B cell (primary cell): ENCODE measurements at regions not wholly inside any gene's neighbourhood (a gene's known extent, or its start where the extent isn't known, plus 50 kb on each side); places are given as distances from the start of the nearest gene placed in this dataset.

Source experiments
- ATAC-seq: fragments of 200-7000 bp; cut with Tn5 transposase; one replicate; pipeline ENCODE4 v1.10.0; 2021; ENCODE audit warnings: low read depth, mild to moderate bottlenecking, moderate number of reproducible peaks, moderate library complexity
- CTCF ChIA-PET: fragments of 350-600 bp; sonication (Branson Sonifier 250); formaldehyde crosslinking; loops from one replicate; lab custom pipeline; 2021; ENCODE audit warnings: antibody characterized with exemption, inconsistent platforms; lab: Charles Lee
- POLR2A ChIA-PET: fragments of 350-600 bp; sonication (Branson Sonifier 250); formaldehyde crosslinking; loops from one replicate; lab custom pipeline; 2021; ENCODE audit warnings: antibody characterized with exemption; lab: Charles Lee
- DNase-seq: peaks from one replicate; pipeline ENCODE4 v3.0.0; 2013
- H2AFZ ChIP-seq: 2 replicates; pipeline ENCODE4 v1.6.1; 2012; ENCODE audit warnings: mild to moderate bottlenecking, low read depth, low read length; ENCODE audit not compliant: insufficient read depth, poor library complexity, severe bottlenecking
- H3K27ac ChIP-seq, 2 donors: 1 replicate in 1 of 2; 2 replicates in 1 of 2; pipeline ENCODE4 v1.5.1; 2012 to 2013; ENCODE audit warnings: low read length in 2 of 2, mild to moderate bottlenecking in 2 of 2, moderate library complexity in 1 of 2
- H3K27me3 ChIP-seq, 4 experiments: fragments of 200-600 bp in 1 of 4; sonication (generic) in 1 of 4; replicated peaks in 1 of 4; 1 replicate in 2 of 4; 2 replicates in 2 of 4; pipeline versions ENCODE4 v1.6.1 to v1.7.0; 2013 to 2016; ENCODE audit warnings: low read length in 3 of 4, mild to moderate bottlenecking in 2 of 4, mixed read lengths in 1 of 4, moderate library complexity in 1 of 4; ENCODE audit not compliant: insufficient read depth in 4 of 4, control insufficient read depth in 3 of 4; ENCODE audit errors: control extremely low read depth in 1 of 4
- H3K36me3 ChIP-seq, 2 experiments: replicated peaks in 1 of 2; 1 replicate in 1 of 2; 2 replicates in 1 of 2; pipeline versions ENCODE4 v1.6.1 to v1.7.1; 2013; ENCODE audit warnings: low read length in 1 of 2; ENCODE audit not compliant: insufficient read depth in 2 of 2, control insufficient read depth in 1 of 2; ENCODE audit errors: control extremely low read depth in 1 of 2, extremely low read depth in 1 of 2
- H3K4me1 ChIP-seq, 2 donors: fragments of 200-600 bp in 1 of 2; sonication (generic) in 1 of 2; 1 replicate in 1 of 2; 2 replicates in 1 of 2; pipeline versions ENCODE4 v1.5.1 to v1.6.1; 2013 to 2017; ENCODE audit warnings: low read length in 2 of 2; ENCODE audit not compliant: control insufficient read depth in 2 of 2, insufficient read depth in 2 of 2
- H3K4me2 ChIP-seq: replicated peaks from 2 replicates; pipeline ENCODE3; 2012; ENCODE audit warnings: mild to moderate bottlenecking, low read depth, low read length; ENCODE audit not compliant: poor library complexity, severe bottlenecking
- H3K4me3 ChIP-seq, 5 experiments: fragments of 200-600 bp in 1 of 5; sonication (generic) in 1 of 5; 1 replicate in 3 of 5; 2 replicates in 2 of 5; pipeline versions ENCODE4 v1.5.1 to v1.7.0; 2011 to 2016; ENCODE audit warnings: low read length in 4 of 5, mild to moderate bottlenecking in 4 of 5, low read depth in 2 of 5, control low read depth in 1 of 5, moderate library complexity in 1 of 5; ENCODE audit not compliant: insufficient read depth in 1 of 5; ENCODE audit errors: control extremely low read depth in 1 of 5, extremely low read depth in 1 of 5
- H3K79me2 ChIP-seq: fragments of 200-600 bp; sonication (generic); one replicate; pipeline ENCODE4 v1.6.0; 2016; ENCODE audit warnings: low read length; ENCODE audit not compliant: control insufficient read depth, insufficient read depth
- H3K9ac ChIP-seq: fragments of 200-600 bp; sonication (generic); 2 replicates; pipeline ENCODE4 v1.6.1; 2017; ENCODE audit warnings: mild to moderate bottlenecking, low read length, moderate library complexity
- H3K9me3 ChIP-seq, 3 donors: one replicate each; pipeline versions ENCODE4 v1.6.1 to v1.7.1; 2013; ENCODE audit warnings: low read length in 2 of 3; ENCODE audit not compliant: control insufficient read depth in 2 of 3, insufficient read depth in 1 of 3; ENCODE audit errors: control extremely low read depth in 1 of 3
- H4K20me1 ChIP-seq: 2 replicates; pipeline ENCODE4 v1.6.0; 2012; ENCODE audit warnings: mild to moderate bottlenecking, low read length; ENCODE audit not compliant: insufficient read depth, control insufficient read depth, poor library complexity, severe bottlenecking
- H3K27ac Mint-ChIP-seq: one replicate; pipeline ENCODE4 v1.8.0; 2021; ENCODE audit warnings: mixed read lengths
- H3K27me3 Mint-ChIP-seq: one replicate; pipeline ENCODE4 v1.8.0; 2021; ENCODE audit warnings: mixed read lengths
- H3K4me1 Mint-ChIP-seq: one replicate; pipeline ENCODE4 v1.8.0; 2021; ENCODE audit warnings: mixed read lengths
- H3K4me3 Mint-ChIP-seq: one replicate; pipeline ENCODE4 v1.8.0; 2021; ENCODE audit warnings: mixed read lengths
- H3K9me3 Mint-ChIP-seq: one replicate; pipeline ENCODE4 v1.8.0; 2022; ENCODE audit warnings: mixed read lengths; ENCODE audit not compliant: insufficient read depth
- CTCF ChIP-seq: fragments of 200-600 bp; IDR thresholded peaks from one replicate; pipeline ENCODE4 v1.8.0; 2022; ENCODE audit warnings: antibody characterized with exemption, mild to moderate bottlenecking
- EZH2 ChIP-seq: IDR thresholded peaks from 2 replicates; pipeline ENCODE4 v1.6.1; 2012; ENCODE audit warnings: borderline replicate concordance, low read depth, mild to moderate bottlenecking, moderate library complexity, low read length; ENCODE audit not compliant: insufficient read depth, poor library complexity, severe bottlenecking
- WGBS: methylation state at CpG from one replicate; pipeline ENCODE4 v1.1.5; 2013; ENCODE audit warnings: missing lambda C conversion rate; ENCODE audit not compliant: insufficient coverage; 5-methylcytosine and 5-hydroxymethylcytosine counted together
- intact Hi-C: fragments of 100-400 bp; cut with micrococcal nuclease; formaldehyde crosslinking; loops from one replicate; pipeline ENCODE4 v1.10.0; 2022

DNA sequence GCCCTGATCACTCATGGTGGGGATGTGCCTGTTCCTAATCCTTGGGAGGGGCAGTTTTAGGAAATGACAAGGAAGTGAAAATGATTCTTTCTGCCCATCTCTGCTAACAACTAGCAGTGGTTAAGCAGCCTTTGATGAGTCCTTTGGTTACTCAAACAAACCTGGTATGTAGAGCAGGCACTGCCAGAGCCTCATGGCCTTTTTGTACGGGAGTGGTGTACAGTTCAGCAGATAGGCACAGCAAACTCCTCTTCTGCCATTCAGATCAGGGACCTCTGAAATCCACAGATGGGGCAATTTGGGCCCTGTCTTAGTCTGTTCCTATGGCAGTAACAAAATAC, 66.2 kb downstream of the FZD4 start:
- intact Hi-C loops = no loop called here
- no peak overlapping the region for H3K4me3 ChIP-seq
- no peaks in the 10 kb centered on the region for H3K4me1 ChIP-seq
- H3K4me1 Mint-ChIP-seq = no peaks in the 10 kb centered on the region
- no CpG with 5 or more reads among the region's 1 CpG for WGBS
- H3K9ac ChIP-seq = no peak overlapping the region
- H3K79me2 ChIP-seq = no peaks in the 10 kb centered on the region
- ChIA-PET CTCF (no interaction called here), POLR2A (no interaction called here)
- TF ChIP-seq CTCF = no peak
- TF ChIP-seq EZH2 = no peak
- H3K4me2 ChIP-seq = no peak overlapping the region
- H2AFZ ChIP-seq = no peak overlapping the region
- no peak for ATAC-seq
- peaks cover 0 to 1% (median 0%) of the 10 kb centered on the region in 3 donors for H3K9me3 ChIP-seq
- H3K36me3 ChIP-seq = no peaks in the 10 kb centered on the region
- no peak overlapping the region for H3K27ac ChIP-seq
- DNase-seq = no peak
- no peaks in the 10 kb centered on the region for H3K9me3 Mint-ChIP-seq
- H3K27me3 Mint-ChIP-seq = peaks cover 17% of the 10 kb centered on the region
- H3K4me3 Mint-ChIP-seq = no peak overlapping the region
- no peak overlapping the region for H3K27ac Mint-ChIP-seq
- H4K20me1 ChIP-seq = no peaks in the 10 kb centered on the region
- no peaks in the 10 kb centered on the region for H3K27me3 ChIP-seq

GRCh38 chr11:86891036-86891435, 64.2 kb downstream of the FZD4 start:
- WGBS = no CpG with 5 or more reads among the region's 2 CpGs
- no peaks in the 10 kb centered on the region for H3K4me1 Mint-ChIP-seq
- no peak for DNase-seq
- Histone ChIP-seq H3K9me3 (no peaks in the 10 kb centered on the region), H3K9ac (no peak overlapping the region), H3K27me3 (no peaks in the 10 kb centered on the region), H2AFZ (no peak overlapping the region), H3K27ac (no peak overlapping the region), H3K79me2 (no peaks in the 10 kb centered on the region), H3K4me3 (no peak overlapping the region), H3K4me2 (no peak overlapping the region), H3K4me1 (no peaks in the 10 kb centered on the region), H4K20me1 (no peaks in the 10 kb centered on the region), H3K36me3 (no peaks in the 10 kb centered on the region)
- no peak for ATAC-seq
- TF ChIP-seq EZH2 (no peak), CTCF (no peak)
- intact Hi-C loops = no loop called here
- no peaks in the 10 kb centered on the region for H3K9me3 Mint-ChIP-seq
- ChIA-PET CTCF (no interaction called here), POLR2A (no interaction called here)
- H3K27me3 Mint-ChIP-seq = peaks cover 19% of the 10 kb centered on the region
- H3K27ac Mint-ChIP-seq = no peak overlapping the region
- no peak overlapping the region for H3K4me3 Mint-ChIP-seq
